CD14-positive monocyte (primary cell): ENCODE measurements at regions not wholly inside any gene's neighbourhood (a gene's known extent, or its start where the extent isn't known, plus 50 kb on each side); places are given as distances from the start of the nearest gene placed in this dataset.

Experiments
- DNase-seq, 3 donors: peaks; one replicate each; pipeline ENCODE4 v3.0.0-alpha.2; 2011 to 2022
- H2AFZ ChIP-seq: 2 replicates; pipeline ENCODE4 v1.6.0; 2012; ENCODE audit warnings: mild to moderate bottlenecking, low read depth, low read length, inconsistent platforms; ENCODE audit not compliant: insufficient read depth, poor library complexity, severe bottlenecking
- H3K27ac ChIP-seq, 2 donors: 1 replicate in 1 of 2; 2 replicates in 1 of 2; pipeline ENCODE4 v1.5.1; 2012 to 2013; ENCODE audit warnings: low read length in 2 of 2, control low read depth in 1 of 2, inconsistent platforms in 1 of 2, low read depth in 1 of 2, mild to moderate bottlenecking in 1 of 2
- H3K27me3 ChIP-seq, 2 donors: one replicate each; pipeline versions ENCODE4 v1.6.0 to v1.6.1; 2011 to 2013; ENCODE audit warnings: low read length in 2 of 2; ENCODE audit not compliant: control insufficient read depth in 2 of 2, insufficient read depth in 2 of 2
- H3K36me3 ChIP-seq, 2 donors: replicated peaks in 1 of 2; 1 replicate in 1 of 2; 2 replicates in 1 of 2; pipeline versions ENCODE4 v1.5.1 to v1.6.1; 2012 to 2013; ENCODE audit warnings: low read length in 2 of 2, control low read depth in 1 of 2, inconsistent platforms in 1 of 2, mild to moderate bottlenecking in 1 of 2; ENCODE audit not compliant: insufficient read depth in 2 of 2, control insufficient read depth in 1 of 2
- H3K4me1 ChIP-seq, 2 donors: 1 replicate in 1 of 2; 2 replicates in 1 of 2; pipeline versions ENCODE4 v1.5.1 to v1.6.1; 2012 to 2013; ENCODE audit warnings: low read length in 2 of 2, control low read depth in 1 of 2, inconsistent platforms in 1 of 2, mild to moderate bottlenecking in 1 of 2, moderate library complexity in 1 of 2; ENCODE audit not compliant: insufficient read depth in 2 of 2, control insufficient read depth in 1 of 2
- H3K4me2 ChIP-seq: replicated peaks from 2 replicates; pipeline ENCODE3; 2012; ENCODE audit warnings: low read length, moderate library complexity, mild to moderate bottlenecking; ENCODE audit not compliant: poor library complexity, severe bottlenecking; ENCODE audit errors: extremely low read depth
- H3K4me3 ChIP-seq, 3 experiments: fragments of 200-600 bp in 1 of 3; sonication (generic) in 1 of 3; replicated peaks in 1 of 3; 1 replicate in 2 of 3; 2 replicates in 1 of 3; pipeline ENCODE4 v1.5.1; 2011 to 2013; ENCODE audit warnings: low read length in 3 of 3, mild to moderate bottlenecking in 3 of 3, control low read depth in 2 of 3, low read depth in 2 of 3, inconsistent platforms in 1 of 3, moderate library complexity in 1 of 3
- H3K79me2 ChIP-seq: 2 replicates; pipeline ENCODE4 v1.6.0; 2012; ENCODE audit warnings: mild to moderate bottlenecking, control low read depth, inconsistent platforms, low read length, moderate library complexity; ENCODE audit not compliant: insufficient read depth
- H3K9ac ChIP-seq: 2 replicates; pipeline ENCODE4 v1.6.0; 2017; ENCODE audit warnings: low read length, mild to moderate bottlenecking; ENCODE audit not compliant: insufficient read depth, poor library complexity, severe bottlenecking
- H3K9me3 ChIP-seq, 2 donors: replicated peaks in 1 of 2; 1 replicate in 1 of 2; 2 replicates in 1 of 2; pipeline versions ENCODE4 v1.5.1 to v1.6.1; 2012 to 2013; ENCODE audit warnings: low read length in 2 of 2, control low read depth in 1 of 2; ENCODE audit not compliant: control insufficient read depth in 1 of 2, insufficient read depth in 1 of 2
- H4K20me1 ChIP-seq: 2 replicates; pipeline ENCODE4 v1.6.0; 2012; ENCODE audit warnings: mild to moderate bottlenecking, low read length, control low read depth, moderate library complexity; ENCODE audit not compliant: insufficient read depth
- H3K27ac Mint-ChIP-seq, 7 donors: one replicate each; pipeline ENCODE4 v1.8.0; 2020; ENCODE audit warnings: mild to moderate bottlenecking in 7 of 7, mixed read lengths in 7 of 7, moderate library complexity in 6 of 7, inconsistent platforms in 2 of 7
- H3K27me3 Mint-ChIP-seq, 3 donors: one replicate each; pipeline ENCODE4 v1.8.0; 2021 to 2022; ENCODE audit warnings: low read depth in 3 of 3, mild to moderate bottlenecking in 3 of 3, mixed read lengths in 3 of 3, moderate library complexity in 3 of 3, inconsistent platforms in 1 of 3
- H3K36me3 Mint-ChIP-seq, 2 donors: one replicate each; pipeline ENCODE4 v1.8.0; 2020; ENCODE audit warnings: mixed read lengths in 2 of 2, inconsistent platforms in 1 of 2, mild to moderate bottlenecking in 1 of 2
- H3K4me1 Mint-ChIP-seq: one replicate; pipeline ENCODE4 v1.8.0; 2020; ENCODE audit warnings: mild to moderate bottlenecking, mixed read lengths
- H3K4me3 Mint-ChIP-seq, 2 donors: one replicate each; pipeline ENCODE4 v1.8.0; 2020; ENCODE audit warnings: mild to moderate bottlenecking in 2 of 2, mixed read lengths in 2 of 2, moderate library complexity in 1 of 2
- H3K9me3 Mint-ChIP-seq, 7 donors: one replicate each; pipeline ENCODE4 v1.8.0; 2020 to 2022; ENCODE audit warnings: mixed read lengths in 7 of 7, mild to moderate bottlenecking in 6 of 7, moderate library complexity in 6 of 7, inconsistent platforms in 2 of 7
- WGBS: methylation state at CpG from one replicate; pipeline ENCODE4 v1.1.5; 2013; ENCODE audit warnings: missing lambda C conversion rate; ENCODE audit not compliant: insufficient coverage; 5-methylcytosine and 5-hydroxymethylcytosine counted together
- intact Hi-C, 2 donors: fragments of 100-400 bp; cut with micrococcal nuclease; formaldehyde crosslinking; loops; one replicate each; pipeline versions ENCODE4 v1.15.0 to v1.15.1; 2023
- TF ChIP-seq, protein P1 (sequence below): fragments of 200-600 bp; IDR thresholded peaks from one replicate; pipeline ENCODE4 v1.8.0; 2022; ENCODE audit warnings: antibody characterized with exemption, mild to moderate bottlenecking

DNA sequence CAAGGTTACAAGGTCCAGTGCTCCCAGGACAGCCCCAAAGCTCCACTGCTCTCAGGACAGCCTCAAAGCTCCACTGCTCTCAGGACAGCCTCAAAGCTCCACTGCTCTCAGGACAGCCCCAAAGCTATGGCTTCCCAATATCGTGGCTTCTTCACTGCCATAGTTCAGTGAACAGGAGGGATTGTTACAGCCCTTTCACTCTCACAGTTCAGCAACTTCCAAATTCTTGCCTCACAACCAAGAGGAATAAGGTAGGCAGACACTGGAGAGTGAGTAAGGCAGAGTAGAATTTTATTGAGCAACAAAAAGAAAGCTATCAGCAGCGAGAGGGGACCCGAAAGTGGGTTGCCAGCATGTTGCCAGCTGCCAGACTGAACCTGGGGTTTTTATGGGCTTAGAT lies 277.6 kb downstream of the CDH10 start:
- Mint-ChIP-seq H3K9me3 (peaks cover 0 to 6% (median 5%) of the 10 kb centered on the region in 7 donors), H3K4me1 (no peaks in the 10 kb centered on the region), H3K4me3 (no peak overlapping the region), H3K27ac (no peak overlapping the region), H3K36me3 (no peaks in the 10 kb centered on the region), H3K27me3 (no peaks in the 10 kb centered on the region)
- Histone ChIP-seq H2AFZ (no peak overlapping the region), H4K20me1 (no peaks in the 10 kb centered on the region), H3K79me2 (no peaks in the 10 kb centered on the region), H3K27ac (no peak overlapping the region), H3K4me3 (no peak overlapping the region), H3K4me2 (no peak overlapping the region), H3K36me3 (no peaks in the 10 kb centered on the region), H3K9ac (no peak overlapping the region), H3K4me1 (no peaks in the 10 kb centered on the region), H3K9me3 (peaks cover 9 to 18% of the 10 kb centered on the region in 2 donors), H3K27me3 (no peaks in the 10 kb centered on the region)
- no peak for DNase-seq
- 93% methylated on average over 2 of the region's 3 CpGs for WGBS
- TF ChIP-seq, protein P1, sequence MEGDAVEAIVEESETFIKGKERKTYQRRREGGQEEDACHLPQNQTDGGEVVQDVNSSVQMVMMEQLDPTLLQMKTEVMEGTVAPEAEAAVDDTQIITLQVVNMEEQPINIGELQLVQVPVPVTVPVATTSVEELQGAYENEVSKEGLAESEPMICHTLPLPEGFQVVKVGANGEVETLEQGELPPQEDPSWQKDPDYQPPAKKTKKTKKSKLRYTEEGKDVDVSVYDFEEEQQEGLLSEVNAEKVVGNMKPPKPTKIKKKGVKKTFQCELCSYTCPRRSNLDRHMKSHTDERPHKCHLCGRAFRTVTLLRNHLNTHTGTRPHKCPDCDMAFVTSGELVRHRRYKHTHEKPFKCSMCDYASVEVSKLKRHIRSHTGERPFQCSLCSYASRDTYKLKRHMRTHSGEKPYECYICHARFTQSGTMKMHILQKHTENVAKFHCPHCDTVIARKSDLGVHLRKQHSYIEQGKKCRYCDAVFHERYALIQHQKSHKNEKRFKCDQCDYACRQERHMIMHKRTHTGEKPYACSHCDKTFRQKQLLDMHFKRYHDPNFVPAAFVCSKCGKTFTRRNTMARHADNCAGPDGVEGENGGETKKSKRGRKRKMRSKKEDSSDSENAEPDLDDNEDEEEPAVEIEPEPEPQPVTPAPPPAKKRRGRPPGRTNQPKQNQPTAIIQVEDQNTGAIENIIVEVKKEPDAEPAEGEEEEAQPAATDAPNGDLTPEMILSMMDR: no peak
- intact Hi-C loops: no loop called here

DNA sequence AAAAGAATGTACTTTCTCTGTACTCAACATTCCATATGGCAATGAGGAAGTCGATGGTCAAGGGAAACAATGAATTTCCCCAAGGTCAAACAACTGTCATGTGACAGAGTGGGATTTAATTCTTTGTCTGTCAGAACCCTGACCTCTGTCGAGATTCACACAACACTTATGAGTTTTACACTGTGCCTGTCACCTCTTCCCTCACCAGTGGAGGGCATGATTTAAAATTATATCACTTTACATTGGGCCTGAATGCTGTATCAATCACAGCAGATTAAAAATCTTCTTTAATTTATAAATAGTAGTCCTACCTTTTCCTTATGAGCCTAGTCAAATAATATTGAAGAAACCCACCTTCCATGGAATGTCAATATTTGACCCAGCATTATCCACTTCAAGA lies 276.7 kb downstream of the CDH10 start:
- peaks cover 9 to 17% of the 10 kb centered on the region in 2 donors for H3K9me3 ChIP-seq
- H3K27ac ChIP-seq: no peak overlapping the region
- no peaks in the 10 kb centered on the region for H3K27me3 Mint-ChIP-seq
- no peak overlapping the region for H3K9ac ChIP-seq
- WGBS: no CpG with 5 or more reads among the region's 2 CpGs
- no peak overlapping the region for H3K4me3 Mint-ChIP-seq
- H3K4me2 ChIP-seq: no peak overlapping the region
- no peaks in the 10 kb centered on the region for H3K79me2 ChIP-seq
- H3K36me3 ChIP-seq: no peaks in the 10 kb centered on the region
- H3K36me3 Mint-ChIP-seq: no peaks in the 10 kb centered on the region
- H3K4me1 ChIP-seq: no peaks in the 10 kb centered on the region
- no peaks in the 10 kb centered on the region for H4K20me1 ChIP-seq
- H3K27ac Mint-ChIP-seq: no peak overlapping the region
- H3K4me3 ChIP-seq: no peak overlapping the region
- no peaks in the 10 kb centered on the region for H3K27me3 ChIP-seq
- TF ChIP-seq, protein P1: no peak
- H3K4me1 Mint-ChIP-seq: no peaks in the 10 kb centered on the region
- DNase-seq: no peak
- H3K9me3 Mint-ChIP-seq: peaks cover 0 to 6% (median 3%) of the 10 kb centered on the region in 7 donors
- intact Hi-C loops: no loop called here
- no peak overlapping the region for H2AFZ ChIP-seq
